RKO (cell line): ENCODE measurements at regions not wholly inside any gene's neighbourhood (a gene's known extent, or its start where the extent isn't known, plus 50 kb on each side); places are given as distances from the start of the nearest gene placed in this dataset.
A peak's percentile ranks its signal among the peaks of the same experiment; 100 is the strongest.

Experiments used
- DNase-seq: peaks from one replicate; pipeline ENCODE4 v3.0.0-alpha.2; 2016; ENCODE audit warnings: low spot score

- no peak for DNase-seq
Measured at GRCh38 chr15:99921101-99921500, 187.9 kb upstream of the LYSMD4 start.

GRCh38 chr15:99918072-99918471, 184.8 kb upstream of the LYSMD4 start:
- DNase-seq: no peak

GRCh38 chr15:99917252-99917651, 184.0 kb upstream of the LYSMD4 start:
- no peak for DNase-seq

GRCh38 chr15:99916668-99917223, 183.5 kb upstream of the LYSMD4 start:
- no peak for DNase-seq

GRCh38 chr15:99914723-99915122, 181.5 kb upstream of the LYSMD4 start:
- no peak for DNase-seq

- no peak for DNase-seq
Measured at GRCh38 chr15:99911816-99912215, 178.6 kb upstream of the LYSMD4 start.

GRCh38 chr15:99909592-99910295, 176.5 kb upstream of the LYSMD4 start:
- peak; percentile 20 for DNase-seq

- no peak for DNase-seq
Measured at GRCh38 chr15:99907698-99908097, 174.5 kb upstream of the LYSMD4 start.

GRCh38 chr15:99906793-99907192, 173.6 kb upstream of the LYSMD4 start:
- DNase-seq: no peak

- DNase-seq: no peak
Measured at GRCh38 chr15:99906311-99906710, 173.1 kb upstream of the LYSMD4 start.

- DNase-seq: no peak
Measured at GRCh38 chr15:99902248-99902928, 169.2 kb upstream of the LYSMD4 start.

- no peak for DNase-seq
Measured at GRCh38 chr15:99895956-99896311, 162.7 kb upstream of the LYSMD4 start.

- no peak for DNase-seq
Measured at GRCh38 chr15:99895189-99895955, 162.1 kb upstream of the LYSMD4 start.

- DNase-seq: no peak
Measured at GRCh38 chr15:99878835-99879234, 145.6 kb upstream of the LYSMD4 start.

GRCh38 chr15:99873451-99873850, 140.2 kb upstream of the LYSMD4 start:
- DNase-seq: no peak

- no peak for DNase-seq
Measured at GRCh38 chr15:99863550-99864198, 130.4 kb upstream of the LYSMD4 start.

GRCh38 chr15:99857836-99858235, 124.6 kb upstream of the LYSMD4 start:
- DNase-seq: peak; percentile 35

GRCh38 chr15:99850517-99850916, 117.3 kb upstream of the LYSMD4 start:
- no peak for DNase-seq

GRCh38 chr15:99845009-99845408, 111.8 kb upstream of the LYSMD4 start:
- DNase-seq: no peak

- DNase-seq: no peak
Measured at GRCh38 chr15:99844150-99844549, 110.9 kb upstream of the LYSMD4 start.

GRCh38 chr15:99842071-99842470, 108.8 kb upstream of the LYSMD4 start:
- DNase-seq: no peak

GRCh38 chr15:99826157-99826780, 93.0 kb upstream of the LYSMD4 start:
- no peak for DNase-seq
